IMR-90 (cell line): ENCODE measurements at regions not wholly inside any gene's neighbourhood (a gene's known extent, or its start where the extent isn't known, plus 50 kb on each side); places are given as distances from the start of the nearest gene placed in this dataset.

Experiments
- BHLHE40 ChIP-seq: fragments of 150-350 bp; IDR thresholded peaks from 2 replicates; pipeline ENCODE4 v1.6.1; 2016; ENCODE audit warnings: mild to moderate bottlenecking, low read depth, low read length
- CEBPB ChIP-seq: IDR thresholded peaks from 2 replicates; pipeline ENCODE4 v1.6.1; 2012; ENCODE audit warnings: low read depth, low read length, improper control_type of control experiment
- CHD1 ChIP-seq: IDR thresholded peaks from 2 replicates; pipeline ENCODE4 v1.6.1; 2012; ENCODE audit warnings: low read depth, low read length, improper control_type of control experiment
- CTCF ChIP-seq: conservative IDR thresholded peaks from 2 replicates; pipeline ENCODE4 v1.5.1; 2012; ENCODE audit warnings: mild to moderate bottlenecking, low read depth, low read length, improper control_type of control experiment
- FOS ChIP-seq: fragments of 150-350 bp; IDR thresholded peaks from 2 replicates; pipeline ENCODE4 v1.6.1; 2016; ENCODE audit warnings: low read depth, low read length
- MAZ ChIP-seq: IDR thresholded peaks from 2 replicates; pipeline ENCODE4 v1.6.1; 2012; ENCODE audit warnings: low read depth, mild to moderate bottlenecking, low read length, improper control_type of control experiment, moderate library complexity, borderline replicate concordance
- MXI1 ChIP-seq: IDR thresholded peaks from 2 replicates; pipeline ENCODE4 v1.6.1; 2012; ENCODE audit warnings: low read depth, mild to moderate bottlenecking, low read length, moderate library complexity, borderline replicate concordance
- NFE2L2 ChIP-seq: fragments of 150-350 bp; IDR thresholded peaks from 2 replicates; pipeline ENCODE4 v1.6.1; 2016; ENCODE audit warnings: low read depth, mild to moderate bottlenecking, low read length
- POLR2A ChIP-seq: IDR thresholded peaks from 2 replicates; pipeline ENCODE4 v1.6.1; 2012; ENCODE audit warnings: mild to moderate bottlenecking, low read depth, low read length
- RAD21 ChIP-seq: IDR thresholded peaks from 2 replicates; pipeline ENCODE4 v1.6.1; 2012; ENCODE audit warnings: low read length, improper control_type of control experiment
- RCOR1 ChIP-seq: IDR thresholded peaks from 2 replicates; pipeline ENCODE4 v1.6.1; 2012; ENCODE audit warnings: mild to moderate bottlenecking, low read length, improper control_type of control experiment; ENCODE audit not compliant: insufficient replicate concordance
- SMC3 ChIP-seq: fragments of 150-350 bp; IDR thresholded peaks from 2 replicates; pipeline ENCODE4 v1.6.1; 2016; ENCODE audit warnings: low read depth, mild to moderate bottlenecking, antibody characterized with exemption, low read length, moderate library complexity

- TF ChIP-seq CTCF (no peak), SMC3 (no peak), POLR2A (no peak), NFE2L2 (no peak), MXI1 (no peak), CHD1 (no peak), RCOR1 (no peak), CEBPB (no peak), RAD21 (no peak), BHLHE40 (no peak), MAZ (no peak), FOS (no peak)
Observed at GRCh38 chr10:4186849-4187540, 402.0 kb upstream of the KLF6 start.
